Mammary epithelial cell (primary cell): ENCODE measurements at regions not wholly inside any gene's neighbourhood (a gene's known extent, or its start where the extent isn't known, plus 50 kb on each side); places are given as distances from the start of the nearest gene placed in this dataset.

ENCODE experiments used
- EZH2 ChIP-seq: IDR thresholded peaks from 2 replicates; pipeline ENCODE4 v1.6.1; 2012; ENCODE audit warnings: low read length, inconsistent platforms, borderline replicate concordance
- TF ChIP-seq, protein P1 (sequence below), 2 donors: IDR thresholded peaks in 1 of 2; conservative IDR thresholded peaks in 1 of 2; 2 replicates each; pipeline ENCODE4 v1.5.1; 2011 to 2012; ENCODE audit warnings: inconsistent platforms in 2 of 2, low read length in 2 of 2, mild to moderate bottlenecking in 2 of 2, control low read depth in 1 of 2, low read depth in 1 of 2; ENCODE audit not compliant: insufficient read depth in 1 of 2; ENCODE audit errors: extremely low read depth in 1 of 2

DNA sequence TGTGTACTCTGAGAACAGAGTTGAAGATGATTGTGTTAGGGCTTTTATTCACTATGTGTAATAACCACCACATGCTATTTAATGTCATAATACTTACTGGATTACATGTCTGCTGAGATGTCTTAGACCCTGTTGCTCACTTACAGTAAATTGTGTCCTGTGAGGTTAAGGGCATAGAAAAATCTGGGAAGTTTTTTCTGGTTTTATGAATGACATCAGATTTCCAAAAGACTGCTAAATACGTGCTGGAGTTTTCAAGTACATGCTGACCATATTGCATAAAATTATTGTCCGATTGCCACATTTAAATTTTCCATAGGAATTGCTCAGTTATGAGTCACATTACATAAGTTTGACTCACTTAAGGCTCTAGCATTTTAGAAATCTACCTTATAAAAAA, 96.7 kb upstream of the COL5A2 start:
- TF ChIP-seq EZH2: no peak
- TF ChIP-seq, protein P1, sequence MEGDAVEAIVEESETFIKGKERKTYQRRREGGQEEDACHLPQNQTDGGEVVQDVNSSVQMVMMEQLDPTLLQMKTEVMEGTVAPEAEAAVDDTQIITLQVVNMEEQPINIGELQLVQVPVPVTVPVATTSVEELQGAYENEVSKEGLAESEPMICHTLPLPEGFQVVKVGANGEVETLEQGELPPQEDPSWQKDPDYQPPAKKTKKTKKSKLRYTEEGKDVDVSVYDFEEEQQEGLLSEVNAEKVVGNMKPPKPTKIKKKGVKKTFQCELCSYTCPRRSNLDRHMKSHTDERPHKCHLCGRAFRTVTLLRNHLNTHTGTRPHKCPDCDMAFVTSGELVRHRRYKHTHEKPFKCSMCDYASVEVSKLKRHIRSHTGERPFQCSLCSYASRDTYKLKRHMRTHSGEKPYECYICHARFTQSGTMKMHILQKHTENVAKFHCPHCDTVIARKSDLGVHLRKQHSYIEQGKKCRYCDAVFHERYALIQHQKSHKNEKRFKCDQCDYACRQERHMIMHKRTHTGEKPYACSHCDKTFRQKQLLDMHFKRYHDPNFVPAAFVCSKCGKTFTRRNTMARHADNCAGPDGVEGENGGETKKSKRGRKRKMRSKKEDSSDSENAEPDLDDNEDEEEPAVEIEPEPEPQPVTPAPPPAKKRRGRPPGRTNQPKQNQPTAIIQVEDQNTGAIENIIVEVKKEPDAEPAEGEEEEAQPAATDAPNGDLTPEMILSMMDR (conservative IDR thresholded peaks at IDR 0.05 in 1 of 2, IDR thresholded peaks at IDR 0.05 in 1 of 2; ENCODE audit: extremely low read depth in 1 of 2, insufficient read depth in 1 of 2, low read depth in 1 of 2, low read length in 2 of 2): no peak
